CD4-positive, alpha-beta T cell (primary cell): ENCODE measurements at regions not wholly inside any gene's neighbourhood (a gene's known extent, or its start where the extent isn't known, plus 50 kb on each side); places are given as distances from the start of the nearest gene placed in this dataset.

Source experiments
- ATAC-seq: fragments of 200-7000 bp; cut with Tn5 transposase; one replicate; pipeline ENCODE4 v1.10.0; 2022; ENCODE audit warnings: mild to moderate bottlenecking; ENCODE audit not compliant: poor library complexity
- CTCF ChIA-PET: fragments of 350-600 bp; sonication (Branson Sonifier 250); formaldehyde crosslinking; loops from one replicate; lab custom pipeline; 2021; ENCODE audit warnings: antibody characterized with exemption, inconsistent platforms; lab: Charles Lee
- POLR2A ChIA-PET: fragments of 350-600 bp; sonication (Branson Sonifier 250); formaldehyde crosslinking; loops from one replicate; lab custom pipeline; 2021; ENCODE audit warnings: antibody characterized with exemption, inconsistent platforms; lab: Charles Lee
- DNase-seq, 14 experiments: peaks; one replicate each; pipeline ENCODE4 v3.0.0-alpha.2; 2013 to 2020; ENCODE audit warnings: mixed read lengths in 2 of 14
- H3K27ac ChIP-seq, 2 donors: one replicate each; pipeline versions ENCODE4 v1.5.1 to v1.7.0; 2013; ENCODE audit warnings: low read length in 2 of 2, low read depth in 1 of 2, mild to moderate bottlenecking in 1 of 2
- H3K27me3 ChIP-seq, 2 experiments: 1 replicate in 1 of 2; 2 replicates in 1 of 2; pipeline versions ENCODE4 v1.6.1 to v1.7.0; 2013; ENCODE audit warnings: low read length in 2 of 2, control low read depth in 1 of 2, mild to moderate bottlenecking in 1 of 2, moderate library complexity in 1 of 2; ENCODE audit not compliant: insufficient read depth in 2 of 2, control insufficient read depth in 1 of 2
- H3K36me3 ChIP-seq: one replicate; pipeline ENCODE4 v1.6.1; 2013; ENCODE audit warnings: low read length, control low read depth; ENCODE audit not compliant: insufficient read depth
- H3K4me1 ChIP-seq: one replicate; pipeline ENCODE4 v1.6.1; 2013; ENCODE audit warnings: low read length, control low read depth; ENCODE audit not compliant: insufficient read depth
- H3K4me3 ChIP-seq: one replicate; pipeline ENCODE4 v1.5.1; 2013; ENCODE audit warnings: mild to moderate bottlenecking, low read length, moderate library complexity
- H3K9me3 ChIP-seq, 2 experiments: 1 replicate in 1 of 2; 2 replicates in 1 of 2; pipeline versions ENCODE4 v1.6.1 to v1.7.0; 2013; ENCODE audit warnings: low read length in 2 of 2, mild to moderate bottlenecking in 2 of 2, control low read depth in 1 of 2, moderate library complexity in 1 of 2; ENCODE audit not compliant: control insufficient read depth in 1 of 2, insufficient read depth in 1 of 2
- H3K27ac Mint-ChIP-seq: one replicate; pipeline ENCODE4 v1.8.0; 2020; ENCODE audit warnings: mixed read lengths
- H3K27me3 Mint-ChIP-seq: one replicate; pipeline ENCODE4 v1.8.0; 2021; ENCODE audit warnings: mixed read lengths
- H3K36me3 Mint-ChIP-seq: one replicate; pipeline ENCODE4 v1.8.0; 2021; ENCODE audit warnings: low read depth, mixed read lengths
- H3K4me1 Mint-ChIP-seq: one replicate; pipeline ENCODE4 v1.8.0; 2021; ENCODE audit warnings: low read depth, mixed read lengths
- H3K4me3 Mint-ChIP-seq: one replicate; pipeline ENCODE4 v1.8.0; 2020; ENCODE audit warnings: mild to moderate bottlenecking, mixed read lengths
- H3K9me3 Mint-ChIP-seq: one replicate; pipeline ENCODE4 v1.8.0; 2020; ENCODE audit warnings: mixed read lengths
- CTCF ChIP-seq: fragments of 200-600 bp; IDR thresholded peaks from one replicate; pipeline ENCODE4 v1.8.0; 2022; ENCODE audit warnings: antibody characterized with exemption, mild to moderate bottlenecking
- intact Hi-C, 2 experiments: fragments of 100-400 bp; cut with DNase I in 1 of 2; cut with micrococcal nuclease in 1 of 2; formaldehyde crosslinking; loops; one replicate each; pipeline versions ENCODE4 v1.15.1 to v1.9.0; 2023 to 2025; cut with DNase I, micrococcal nuclease

GRCh38 chr18:33918571-33918970 lies 306.1 kb downstream of the NOL4 start:
- no peaks in the 10 kb centered on the region for H3K36me3 Mint-ChIP-seq
- no peak overlapping the region for H3K4me3 Mint-ChIP-seq
- H3K4me1 Mint-ChIP-seq, result no peaks in the 10 kb centered on the region
- no peaks in the 10 kb centered on the region for H3K27me3 Mint-ChIP-seq
- Histone ChIP-seq H3K27ac (no peak overlapping the region), H3K4me1 (no peaks in the 10 kb centered on the region), H3K4me3 (no peak overlapping the region), H3K9me3 (peaks cover 0 to 4% of the 10 kb centered on the region in 2 experiments), H3K27me3 (no peaks in the 10 kb centered on the region), H3K36me3 (no peaks in the 10 kb centered on the region)
- H3K27ac Mint-ChIP-seq, result no peak overlapping the region
- CTCF ChIA-PET, result no interaction called here
- intact Hi-C loops, result no loop called here
- no peak for ATAC-seq
- peaks cover 9% of the 10 kb centered on the region for H3K9me3 Mint-ChIP-seq
- DNase-seq, result no peak
- POLR2A ChIA-PET, result no interaction called here
- no peak for TF ChIP-seq CTCF

GRCh38 chr18:33916200-33916599 lies 308.5 kb downstream of the NOL4 start:
- Mint-ChIP-seq H3K27me3 (no peaks in the 10 kb centered on the region), H3K27ac (no peak overlapping the region), H3K4me1 (no peaks in the 10 kb centered on the region), H3K9me3 (peaks cover 14% of the 10 kb centered on the region), H3K36me3 (no peaks in the 10 kb centered on the region), H3K4me3 (no peak overlapping the region)
- no peaks in the 10 kb centered on the region for H3K4me1 ChIP-seq
- no peaks in the 10 kb centered on the region for H3K27me3 ChIP-seq
- TF ChIP-seq CTCF, result no peak
- intact Hi-C loops, result no loop called here
- H3K27ac ChIP-seq, result no peak overlapping the region
- DNase-seq (no peak), ATAC-seq (no peak)
- POLR2A ChIA-PET, result no interaction called here
- no peaks in the 10 kb centered on the region for H3K36me3 ChIP-seq
- H3K9me3 ChIP-seq, result peaks cover 0 to 4% of the 10 kb centered on the region in 2 experiments
- H3K4me3 ChIP-seq, result no peak overlapping the region
- CTCF ChIA-PET, result no interaction called here

- ATAC-seq, result no peak
- intact Hi-C loops, result no loop called here
- H3K27me3 Mint-ChIP-seq, result no peaks in the 10 kb centered on the region
These were observed 310.3 kb downstream of the NOL4 start for GRCh38 chr18:33914399-33914798.

More at GRCh38 chr18:33914399-33914798, 310.3 kb downstream of the NOL4 start:
- DNase-seq, result no peak
- no peak overlapping the region for H3K4me3 Mint-ChIP-seq
- Histone ChIP-seq H3K4me3 (no peak overlapping the region), H3K4me1 (no peaks in the 10 kb centered on the region), H3K27ac (no peak overlapping the region), H3K36me3 (no peaks in the 10 kb centered on the region), H3K9me3 (no peaks in the 10 kb centered on the region), H3K27me3 (no peaks in the 10 kb centered on the region)
- no peaks in the 10 kb centered on the region for H3K36me3 Mint-ChIP-seq
- ChIA-PET CTCF (no interaction called here), POLR2A (no interaction called here)
- H3K4me1 Mint-ChIP-seq, result no peaks in the 10 kb centered on the region
- H3K27ac Mint-ChIP-seq, result no peak overlapping the region
- H3K9me3 Mint-ChIP-seq, result peaks cover 14% of the 10 kb centered on the region
- TF ChIP-seq CTCF, result no peak
